Ectodermal cell (in vitro differentiated cells): ENCODE measurements at regions not wholly inside any gene's neighbourhood (a gene's known extent, or its start where the extent isn't known, plus 50 kb on each side); places are given as distances from the start of the nearest gene placed in this dataset.
"Not testable (repeated sequence)": the region's sequence is repeated elsewhere in the genome, so short reads cannot be mapped to it uniquely, and the experiment has no call there.

Source experiments
- H3K27ac ChIP-seq: 2 replicates; pipeline ENCODE4 v1.7.0; 2013; ENCODE audit warnings: mild to moderate bottlenecking, low read depth, low read length; ENCODE audit not compliant: insufficient read depth, poor library complexity, severe bottlenecking
- H3K27me3 ChIP-seq: 2 replicates; pipeline ENCODE4 v1.7.0; 2013; ENCODE audit warnings: mild to moderate bottlenecking, low read length; ENCODE audit not compliant: insufficient read depth, control insufficient read depth, poor library complexity, severe bottlenecking
- H3K36me3 ChIP-seq: one replicate; pipeline ENCODE4 v1.7.0; 2013; ENCODE audit warnings: low read length; ENCODE audit not compliant: control insufficient read depth, insufficient read depth
- H3K4me1 ChIP-seq: one replicate; pipeline ENCODE4 v1.7.0; 2013; ENCODE audit warnings: low read length; ENCODE audit not compliant: control insufficient read depth, insufficient read depth
- H3K4me3 ChIP-seq: 2 replicates; pipeline ENCODE4 v1.7.0; 2013; ENCODE audit warnings: low read depth, low read length, control low read depth; ENCODE audit not compliant: insufficient read depth
- H3K9me3 ChIP-seq: 2 replicates; pipeline ENCODE4 v1.7.0; 2013; ENCODE audit warnings: mild to moderate bottlenecking, low read length, moderate library complexity; ENCODE audit not compliant: control insufficient read depth
- WGBS, 2 experiments: methylation state at CpG; one replicate each; pipeline ENCODE4 v1.1.7; 2013; ENCODE audit warnings: missing lambda C conversion rate in 2 of 2; 5-methylcytosine and 5-hydroxymethylcytosine counted together

GRCh38 chr21:30044447-30045064 is 104.8 kb upstream of the GRIK1 start:
- 73 to 80% methylated on average over 3 of the region's 3 CpGs for WGBS, 2 experiments
- H3K27ac ChIP-seq = no peak overlapping the region
- no peaks in the 10 kb centered on the region for H3K4me1 ChIP-seq
- H3K4me3 ChIP-seq = no peak overlapping the region
- H3K27me3 ChIP-seq = no peaks in the 10 kb centered on the region
- H3K36me3 ChIP-seq = no peaks in the 10 kb centered on the region
- H3K9me3 ChIP-seq = no peaks in the 10 kb centered on the region

DNA sequence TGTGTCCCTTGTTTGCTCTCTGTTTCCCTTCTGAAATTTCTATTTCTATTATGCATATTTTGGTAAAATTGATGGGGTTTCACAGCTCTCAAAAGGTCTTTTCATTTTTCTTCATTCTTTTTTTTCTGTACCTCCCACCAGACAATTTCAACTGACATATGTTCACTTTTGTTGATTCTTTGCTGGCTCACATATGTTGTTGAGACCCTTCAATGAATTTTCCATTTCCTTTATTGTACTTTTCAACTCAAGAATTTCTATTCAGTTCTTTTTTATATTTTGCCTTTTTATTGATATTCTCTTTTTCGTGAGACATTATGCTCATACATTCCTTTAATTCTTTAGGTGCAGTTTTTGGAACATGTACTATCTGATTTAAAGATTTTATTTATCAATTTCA is 102.6 kb upstream of the GRIK1 start:
- H3K4me3 ChIP-seq = no peak overlapping the region

GRCh38 chr21:30033441-30033840 is 93.6 kb upstream of the GRIK1 start:
- 94 to 97% methylated on average over 12 of the region's 12 CpGs for WGBS, 2 experiments
- H3K36me3 ChIP-seq = no peaks in the 10 kb centered on the region
- no peak overlapping the region for H3K4me3 ChIP-seq
- H3K9me3 ChIP-seq = no peaks in the 10 kb centered on the region
- H3K27ac ChIP-seq = no peak overlapping the region
- H3K27me3 ChIP-seq = no peaks in the 10 kb centered on the region
- H3K4me1 ChIP-seq = no peaks in the 10 kb centered on the region

More for the DNA sequence above, 102.6 kb upstream of the GRIK1 start:
- Histone ChIP-seq H3K36me3 (no peaks in the 10 kb centered on the region), H3K9me3 (no peaks in the 10 kb centered on the region), H3K27me3 (no peaks in the 10 kb centered on the region), H3K27ac (no peak overlapping the region), H3K4me1 (no peaks in the 10 kb centered on the region)
- WGBS, 2 experiments = no CpG with 5 or more reads among the region's 1 CpG

- Histone ChIP-seq H3K4me1 (no peaks in the 10 kb centered on the region), H3K9me3 (no peaks in the 10 kb centered on the region), H3K27ac (no peak overlapping the region), H3K36me3 (no peaks in the 10 kb centered on the region), H3K4me3 (no peak overlapping the region), H3K27me3 (no peaks in the 10 kb centered on the region)
- WGBS, 2 experiments = 87 to 92% methylated on average over 5 of the region's 6 CpGs
Measured at GRCh38 chr21:30030416-30030815, 90.6 kb upstream of the GRIK1 start.

DNA sequence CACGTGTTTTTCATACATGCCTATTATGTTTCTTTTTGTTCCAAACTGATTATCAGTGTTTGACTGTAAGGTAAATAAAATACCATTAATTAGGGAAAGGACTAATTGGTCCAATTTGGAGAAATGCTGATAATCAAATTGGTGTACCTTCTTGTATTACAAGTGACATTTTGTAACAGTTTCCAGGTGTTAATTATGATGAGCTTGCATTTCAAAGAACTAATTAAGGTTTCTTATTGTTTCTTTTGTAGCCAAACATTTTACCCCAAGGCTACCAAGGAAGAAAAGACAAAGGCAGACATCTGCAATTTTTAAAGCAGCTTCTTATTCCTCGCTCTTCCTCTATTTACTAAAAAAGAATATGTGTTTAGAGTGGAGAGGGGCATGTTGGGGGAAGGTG is 88.7 kb upstream of the GRIK1 start:
- Histone ChIP-seq H3K36me3 (no peaks in the 10 kb centered on the region), H3K9me3 (no peaks in the 10 kb centered on the region), H3K27me3 (no peaks in the 10 kb centered on the region), H3K4me1 (no peaks in the 10 kb centered on the region), H3K4me3 (no peak overlapping the region), H3K27ac (no peak overlapping the region)
- WGBS, 2 experiments = 80 to 90% methylated on average over 1 to 2 of the region's 2 CpGs

GRCh38 chr21:30027986-30028385 is 88.2 kb upstream of the GRIK1 start:
- H3K27ac ChIP-seq = no peak overlapping the region
- no peaks in the 10 kb centered on the region for H3K9me3 ChIP-seq
- H3K4me1 ChIP-seq = no peaks in the 10 kb centered on the region
- H3K36me3 ChIP-seq = no peaks in the 10 kb centered on the region
- WGBS, 2 experiments = 92 to 94% methylated on average over 6 of the region's 6 CpGs
- H3K27me3 ChIP-seq = no peaks in the 10 kb centered on the region
- H3K4me3 ChIP-seq = no peak overlapping the region

DNA sequence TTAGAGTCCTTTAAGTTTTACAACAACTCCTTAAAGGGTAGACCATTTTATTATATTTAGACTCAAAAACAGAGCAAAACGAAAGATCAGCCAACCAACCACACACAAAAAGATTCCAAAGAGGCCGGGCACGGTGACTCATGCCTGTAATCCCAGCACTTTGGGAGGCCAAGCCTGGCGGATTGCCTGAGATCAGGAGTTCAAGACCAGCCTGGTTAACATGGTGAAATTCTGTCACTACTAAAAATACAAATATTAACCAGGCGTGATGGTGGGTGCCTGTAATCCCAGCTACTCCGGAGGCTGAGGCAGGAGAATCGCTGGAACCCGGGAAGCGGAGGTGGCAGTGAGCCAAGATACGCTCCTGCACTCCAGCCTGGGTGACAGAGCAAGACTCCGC is 83.3 kb upstream of the GRIK1 start:
- not testable (repeated sequence) for H3K4me3 ChIP-seq, H3K4me1 ChIP-seq, H3K27ac ChIP-seq, H3K27me3 ChIP-seq, H3K36me3 ChIP-seq, H3K9me3 ChIP-seq
- 84% methylated on average over 11 of the region's 11 CpGs for WGBS, 2 experiments

DNA sequence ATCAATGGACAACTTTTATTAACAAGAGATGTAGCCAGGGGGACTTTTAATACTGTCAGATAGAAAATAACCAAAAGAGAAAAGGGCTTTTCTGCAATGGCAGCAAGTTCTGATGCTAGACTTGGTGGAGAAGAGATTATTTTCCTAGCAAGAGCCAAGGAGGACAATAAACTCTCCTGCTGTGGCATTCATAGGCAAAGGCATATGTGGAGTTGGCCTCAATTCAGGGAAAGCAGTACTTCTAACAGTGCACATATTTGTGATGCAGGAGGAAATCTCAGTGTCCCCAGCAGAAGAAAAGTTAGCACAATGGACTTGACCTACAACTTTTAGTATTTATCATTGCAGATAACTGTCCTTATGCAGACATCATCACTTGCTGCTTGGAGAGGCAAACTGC is 75.1 kb upstream of the GRIK1 start:
- no peaks in the 10 kb centered on the region for H3K27me3 ChIP-seq
- no peaks in the 10 kb centered on the region for H3K36me3 ChIP-seq
- H3K9me3 ChIP-seq = no peaks in the 10 kb centered on the region
- peaks cover 6% of the 10 kb centered on the region for H3K4me1 ChIP-seq
- no peak overlapping the region for H3K27ac ChIP-seq
- H3K4me3 ChIP-seq = no peak overlapping the region

DNA sequence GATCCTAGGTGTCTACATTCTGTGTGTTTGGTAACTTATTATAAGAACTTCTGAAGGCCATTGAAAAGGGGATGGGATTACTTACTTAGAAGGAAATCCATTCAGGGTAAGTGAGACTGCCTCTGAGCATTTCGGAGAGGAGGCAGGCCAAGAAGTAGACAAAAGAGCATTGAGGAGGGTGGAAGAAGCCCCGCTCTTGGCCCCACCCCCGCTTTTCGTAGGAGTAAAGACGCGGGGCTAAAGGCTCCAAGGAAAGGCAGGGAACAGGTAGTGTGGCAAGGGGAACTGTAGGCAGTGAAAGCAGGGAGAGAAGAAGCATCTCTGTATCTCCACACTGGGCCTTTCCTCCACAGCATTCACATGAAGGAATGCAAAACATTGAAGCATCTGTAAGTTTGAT is 51.8 kb upstream of the GRIK1 start:
- Histone ChIP-seq H3K27ac (no peak overlapping the region), H3K4me3 (no peak overlapping the region), H3K9me3 (no peaks in the 10 kb centered on the region), H3K36me3 (no peaks in the 10 kb centered on the region), H3K27me3 (no peaks in the 10 kb centered on the region), H3K4me1 (peaks cover 6% of the 10 kb centered on the region)
- WGBS, 2 experiments = 20 to 28% methylated on average over 6 of the region's 6 CpGs

- Histone ChIP-seq H3K9me3 (peaks cover 4% of the 10 kb centered on the region), H3K4me1 (peaks cover 6% of the 10 kb centered on the region), H3K27ac (no peak overlapping the region), H3K36me3 (no peaks in the 10 kb centered on the region), H3K27me3 (no peaks in the 10 kb centered on the region), H3K4me3 (no peak overlapping the region)
- 87 to 93% methylated on average over 1 to 3 of the region's 3 CpGs for WGBS, 2 experiments
Measured at GRCh38 chr21:29989634-29990234, 49.9 kb upstream of the GRIK1 start.
